ENCODE measurements at regions not wholly inside any gene's neighbourhood (a gene's known extent, or its start where the extent isn't known, plus 50 kb on each side); places are given as distances from the start of the nearest gene placed in this dataset.
"Not testable (repeated sequence)": the region's sequence is repeated elsewhere in the genome, so short reads cannot be mapped to it uniquely, and the experiment has no call there.

GRCh38 chr6:56820060-56820459, 134.8 kb upstream of the BEND6 start:
- Histone ChIP-seq H3K27me3 (ENCODE audit: control insufficient read depth in 1 of 2, insufficient read depth in 2 of 2, low read length in 2 of 2) (no peaks in the 10 kb centered on the region), H3K4me3 (ENCODE audit: low read length in 2 of 2) (no peak overlapping the region), H3K9ac (ENCODE audit: low read length in 2 of 2) (no peak overlapping the region), H3K27ac (ENCODE audit: low read length) (no peak overlapping the region), H3K9me3 (ENCODE audit: control insufficient read depth in 2 of 2, low read length in 2 of 2) (no peaks in the 10 kb centered on the region), H3K36me3 (ENCODE audit: control insufficient read depth in 2 of 2, insufficient read depth in 2 of 2, low read length in 2 of 2) (no peaks in the 10 kb centered on the region), H3K4me1 (ENCODE audit: control insufficient read depth, insufficient read depth, low read length) (no peaks in the 10 kb centered on the region)

DNA sequence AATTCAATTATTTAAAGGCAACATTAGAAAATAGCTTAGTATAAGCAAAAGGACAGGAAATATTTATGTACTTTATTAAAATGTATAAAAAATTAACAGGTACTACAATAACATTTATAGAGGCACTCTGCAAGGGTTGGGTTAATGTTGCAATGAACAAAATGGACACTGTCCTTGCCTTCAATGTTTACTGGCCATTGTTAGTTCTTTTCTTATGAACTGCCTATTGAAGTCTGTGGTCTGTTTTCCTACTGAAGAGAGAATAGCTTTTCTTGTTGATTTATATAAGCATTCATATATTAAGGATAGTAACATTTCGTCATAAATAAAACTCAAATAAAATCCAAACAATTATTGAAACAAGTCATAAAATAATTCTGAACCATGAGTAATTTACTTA, 135.3 kb upstream of the BEND6 start:
- no peak overlapping the region for H3K9ac ChIP-seq (ENCODE audit: low read length in 2 of 2)
- H3K9me3 ChIP-seq (ENCODE audit: control insufficient read depth in 2 of 2, low read length in 2 of 2): no peaks in the 10 kb centered on the region
- no peak overlapping the region for H3K27ac ChIP-seq (ENCODE audit: low read length)
- H3K4me1 ChIP-seq (ENCODE audit: control insufficient read depth, insufficient read depth, low read length): no peaks in the 10 kb centered on the region
- H3K4me3 ChIP-seq (ENCODE audit: low read length in 2 of 2): no peak overlapping the region
- H3K36me3 ChIP-seq (ENCODE audit: control insufficient read depth in 2 of 2, insufficient read depth in 2 of 2, low read length in 2 of 2): no peaks in the 10 kb centered on the region
- H3K27me3 ChIP-seq (ENCODE audit: control insufficient read depth in 1 of 2, insufficient read depth in 2 of 2, low read length in 2 of 2): no peaks in the 10 kb centered on the region

GRCh38 chr6:56816370-56816769, 138.5 kb upstream of the BEND6 start:
- no peak overlapping the region for H3K27ac ChIP-seq (ENCODE audit: low read length)
- H3K4me3 ChIP-seq (ENCODE audit: low read length in 2 of 2): no peak overlapping the region
- H3K9ac ChIP-seq (ENCODE audit: low read length in 2 of 2): no peak overlapping the region
- H3K9me3 ChIP-seq (ENCODE audit: control insufficient read depth in 2 of 2, low read length in 2 of 2): no peaks in the 10 kb centered on the region
- no peaks in the 10 kb centered on the region for H3K36me3 ChIP-seq (ENCODE audit: control insufficient read depth in 2 of 2, insufficient read depth in 2 of 2, low read length in 2 of 2)
- no peaks in the 10 kb centered on the region for H3K4me1 ChIP-seq (ENCODE audit: control insufficient read depth, insufficient read depth, low read length)
- H3K27me3 ChIP-seq (ENCODE audit: control insufficient read depth in 1 of 2, insufficient read depth in 2 of 2, low read length in 2 of 2): no peaks in the 10 kb centered on the region

- Histone ChIP-seq H3K27me3 (ENCODE audit: control insufficient read depth in 1 of 2, insufficient read depth in 2 of 2, low read length in 2 of 2) (no peaks in the 10 kb centered on the region), H3K36me3 (ENCODE audit: control insufficient read depth in 2 of 2, insufficient read depth in 2 of 2, low read length in 2 of 2) (no peaks in the 10 kb centered on the region), H3K4me1 (ENCODE audit: control insufficient read depth, insufficient read depth, low read length) (no peaks in the 10 kb centered on the region), H3K4me3 (ENCODE audit: low read length in 2 of 2) (no peak overlapping the region), H3K27ac (ENCODE audit: low read length) (no peak overlapping the region), H3K9me3 (ENCODE audit: control insufficient read depth in 2 of 2, low read length in 2 of 2) (no peaks in the 10 kb centered on the region), H3K9ac (ENCODE audit: low read length in 2 of 2) (no peak overlapping the region)
Measured at GRCh38 chr6:56815436-56815835, 139.5 kb upstream of the BEND6 start.

- Histone ChIP-seq H3K9ac (ENCODE audit: low read length in 2 of 2) (no peak overlapping the region), H3K27me3 (ENCODE audit: control insufficient read depth in 1 of 2, insufficient read depth in 2 of 2, low read length in 2 of 2) (no peaks in the 10 kb centered on the region), H3K4me1 (ENCODE audit: control insufficient read depth, insufficient read depth, low read length) (no peaks in the 10 kb centered on the region), H3K4me3 (ENCODE audit: low read length in 2 of 2) (no peak overlapping the region), H3K27ac (ENCODE audit: low read length) (no peak overlapping the region), H3K9me3 (ENCODE audit: control insufficient read depth in 2 of 2, low read length in 2 of 2) (no peaks in the 10 kb centered on the region), H3K36me3 (ENCODE audit: control insufficient read depth in 2 of 2, insufficient read depth in 2 of 2, low read length in 2 of 2) (no peaks in the 10 kb centered on the region)
Measured at GRCh38 chr6:56814802-56815201, 140.1 kb upstream of the BEND6 start.

DNA sequence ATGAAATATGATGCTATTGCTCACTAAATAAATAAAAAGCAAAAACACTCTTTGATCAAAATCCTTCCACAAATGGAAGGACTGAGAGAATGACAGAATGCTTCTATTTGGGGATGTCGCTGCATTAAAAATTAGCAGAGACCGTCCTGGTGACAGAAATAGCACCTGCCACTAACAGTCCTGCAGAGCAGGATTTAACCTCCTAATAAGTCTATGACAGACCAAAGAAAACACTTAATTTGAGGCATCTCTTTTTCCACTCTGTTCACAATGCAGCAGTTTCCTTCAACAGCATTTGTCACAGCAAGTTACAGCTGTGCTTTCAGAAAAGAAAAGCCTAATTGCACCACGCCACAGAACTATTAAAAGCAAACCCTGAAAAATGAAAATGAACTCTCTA, 140.6 kb upstream of the BEND6 start:
- Histone ChIP-seq H3K4me3 (ENCODE audit: low read length in 2 of 2) (no peak overlapping the region), H3K9ac (ENCODE audit: low read length in 2 of 2) (no peak overlapping the region), H3K27me3 (ENCODE audit: control insufficient read depth in 1 of 2, insufficient read depth in 2 of 2, low read length in 2 of 2) (no peaks in the 10 kb centered on the region), H3K27ac (ENCODE audit: low read length) (no peak overlapping the region), H3K36me3 (ENCODE audit: control insufficient read depth in 2 of 2, insufficient read depth in 2 of 2, low read length in 2 of 2) (no peaks in the 10 kb centered on the region), H3K9me3 (ENCODE audit: control insufficient read depth in 2 of 2, low read length in 2 of 2) (no peaks in the 10 kb centered on the region), H3K4me1 (ENCODE audit: control insufficient read depth, insufficient read depth, low read length) (no peaks in the 10 kb centered on the region)

- H3K27ac ChIP-seq (ENCODE audit: low read length); H3K36me3 ChIP-seq (ENCODE audit: control insufficient read depth in 2 of 2, insufficient read depth in 2 of 2, low read length in 2 of 2); H3K4me3 ChIP-seq (ENCODE audit: low read length in 2 of 2); H3K27me3 ChIP-seq (ENCODE audit: control insufficient read depth in 1 of 2, insufficient read depth in 2 of 2, low read length in 2 of 2); H3K9me3 ChIP-seq (ENCODE audit: control insufficient read depth in 2 of 2, low read length in 2 of 2); H3K4me1 ChIP-seq (ENCODE audit: control insufficient read depth, insufficient read depth, low read length); H3K9ac ChIP-seq (ENCODE audit: low read length in 2 of 2): not testable (repeated sequence)
Measured at GRCh38 chr6:56812851-56813250, 142.1 kb upstream of the BEND6 start.

DNA sequence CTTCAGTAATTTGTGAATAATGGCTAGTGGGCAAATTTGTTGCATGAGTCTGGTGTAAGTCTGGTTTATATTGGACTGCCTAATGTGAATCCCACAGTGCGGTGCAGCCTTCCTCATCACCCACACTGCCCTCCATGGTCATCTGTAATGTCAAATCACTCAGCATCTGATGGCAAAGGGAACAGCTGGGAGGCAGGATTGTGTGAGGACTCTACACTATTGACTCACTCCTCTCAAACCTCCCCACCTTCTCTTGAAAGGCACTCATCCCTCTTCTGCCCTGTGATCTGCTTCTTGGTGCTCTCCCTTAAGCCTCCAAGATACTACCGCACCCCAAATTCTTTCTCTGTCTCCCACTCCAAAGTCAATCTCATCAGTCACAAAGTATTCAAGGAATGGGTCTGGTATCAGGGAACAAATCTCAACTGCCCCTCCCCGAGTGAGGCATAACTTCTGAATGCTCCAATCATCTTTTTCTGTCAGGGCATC, 146.0 kb upstream of the BEND6 start:
- H3K27me3 ChIP-seq (ENCODE audit: control insufficient read depth in 1 of 2, insufficient read depth in 2 of 2, low read length in 2 of 2): no peaks in the 10 kb centered on the region
- H3K27ac ChIP-seq (ENCODE audit: low read length): no peak overlapping the region
- H3K4me1 ChIP-seq (ENCODE audit: control insufficient read depth, insufficient read depth, low read length): no peaks in the 10 kb centered on the region

DNA sequence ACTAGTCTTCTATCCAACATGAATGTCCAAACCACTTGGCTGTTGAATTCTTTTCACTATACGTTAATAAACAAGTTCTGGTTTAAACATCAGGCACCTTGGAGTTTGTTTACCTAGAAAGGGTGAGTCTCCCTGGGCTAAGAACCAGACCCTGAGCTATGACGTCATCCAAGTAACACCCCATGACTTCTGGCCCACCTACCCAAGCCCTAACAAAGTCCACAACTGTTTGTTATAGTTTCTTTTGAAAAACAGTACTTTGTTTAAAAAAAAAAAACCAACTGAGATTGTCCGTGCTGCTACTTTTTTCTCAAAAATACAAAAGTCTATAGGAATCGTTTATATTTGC, 146.9 kb upstream of the BEND6 start:
- Histone ChIP-seq H3K27me3 (ENCODE audit: control insufficient read depth in 1 of 2, insufficient read depth in 2 of 2, low read length in 2 of 2) (no peaks in the 10 kb centered on the region), H3K4me3 (ENCODE audit: low read length in 2 of 2) (no peak overlapping the region), H3K36me3 (ENCODE audit: control insufficient read depth in 2 of 2, insufficient read depth in 2 of 2, low read length in 2 of 2) (no peaks in the 10 kb centered on the region), H3K9ac (ENCODE audit: low read length in 2 of 2) (no peak overlapping the region), H3K9me3 (ENCODE audit: control insufficient read depth in 2 of 2, low read length in 2 of 2) (no peaks in the 10 kb centered on the region), H3K27ac (ENCODE audit: low read length) (no peak overlapping the region), H3K4me1 (ENCODE audit: control insufficient read depth, insufficient read depth, low read length) (no peaks in the 10 kb centered on the region)

More for the DNA sequence above, 146.0 kb upstream of the BEND6 start:
- H3K9me3 ChIP-seq (ENCODE audit: control insufficient read depth in 2 of 2, low read length in 2 of 2): no peaks in the 10 kb centered on the region
- H3K4me3 ChIP-seq (ENCODE audit: low read length in 2 of 2): no peak overlapping the region
- no peak overlapping the region for H3K9ac ChIP-seq (ENCODE audit: low read length in 2 of 2)
- H3K36me3 ChIP-seq (ENCODE audit: control insufficient read depth in 2 of 2, insufficient read depth in 2 of 2, low read length in 2 of 2): no peaks in the 10 kb centered on the region

DNA sequence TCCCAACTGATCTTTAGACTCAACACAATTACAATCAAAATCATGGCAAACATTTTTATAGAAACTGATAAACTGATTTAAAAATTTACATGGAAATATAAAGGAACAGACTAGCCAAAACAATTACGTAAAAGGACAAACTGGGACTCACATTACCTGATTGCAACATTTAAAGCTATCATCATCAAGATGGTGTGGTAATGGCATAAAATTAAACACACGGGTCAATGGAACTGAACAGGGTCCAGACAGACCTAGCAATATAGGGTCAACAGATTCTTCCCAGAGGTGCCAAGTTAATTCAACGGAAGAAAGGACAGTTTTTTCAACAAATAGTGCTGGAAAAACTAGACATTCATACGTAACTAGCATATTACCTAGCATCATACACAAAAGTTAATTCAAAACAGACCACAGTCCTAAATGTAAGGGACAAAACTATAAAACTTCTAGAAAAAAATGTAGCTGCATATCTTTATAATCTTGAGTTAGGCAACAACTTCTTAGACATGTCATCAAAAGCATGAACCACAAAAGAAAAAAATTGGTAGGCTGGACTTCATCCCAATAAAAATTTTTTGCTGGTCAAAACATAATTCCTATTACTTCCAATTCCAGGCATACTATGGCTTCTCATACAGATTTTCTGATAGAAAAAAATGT, 147.4 kb upstream of the BEND6 start:
- H3K27me3 ChIP-seq (ENCODE audit: control insufficient read depth in 1 of 2, insufficient read depth in 2 of 2, low read length in 2 of 2): no peaks in the 10 kb centered on the region
- H3K9me3 ChIP-seq (ENCODE audit: control insufficient read depth in 2 of 2, low read length in 2 of 2): no peaks in the 10 kb centered on the region
- no peak overlapping the region for H3K27ac ChIP-seq (ENCODE audit: low read length)
- H3K36me3 ChIP-seq (ENCODE audit: control insufficient read depth in 2 of 2, insufficient read depth in 2 of 2, low read length in 2 of 2): no peaks in the 10 kb centered on the region
- no peak overlapping the region for H3K4me3 ChIP-seq (ENCODE audit: low read length in 2 of 2)
- no peak overlapping the region for H3K9ac ChIP-seq (ENCODE audit: low read length in 2 of 2)
- H3K4me1 ChIP-seq (ENCODE audit: control insufficient read depth, insufficient read depth, low read length): no peaks in the 10 kb centered on the region

DNA sequence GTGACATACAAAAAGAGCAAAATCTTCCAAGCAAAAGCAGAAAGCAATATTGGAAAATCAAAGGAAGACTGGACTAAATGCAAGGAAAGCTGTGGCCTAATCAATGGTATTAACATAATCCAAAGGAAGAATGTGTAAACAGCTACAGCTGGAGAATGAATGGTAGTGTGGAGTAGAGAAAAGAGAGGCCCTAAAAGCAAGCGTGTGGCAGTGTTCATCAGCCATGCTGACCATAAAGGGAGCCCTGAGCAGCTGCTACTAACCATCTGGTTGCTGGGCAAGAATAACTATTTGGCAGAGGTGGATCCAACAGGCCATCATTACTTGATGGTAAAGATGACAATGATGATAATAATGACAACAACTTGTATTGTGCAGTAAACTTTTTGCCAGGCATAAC, 148.5 kb upstream of the BEND6 start:
- Histone ChIP-seq H3K27me3 (ENCODE audit: control insufficient read depth in 1 of 2, insufficient read depth in 2 of 2, low read length in 2 of 2) (no peaks in the 10 kb centered on the region), H3K36me3 (ENCODE audit: control insufficient read depth in 2 of 2, insufficient read depth in 2 of 2, low read length in 2 of 2) (no peaks in the 10 kb centered on the region), H3K27ac (ENCODE audit: low read length) (no peak overlapping the region), H3K9me3 (ENCODE audit: control insufficient read depth in 2 of 2, low read length in 2 of 2) (no peaks in the 10 kb centered on the region), H3K4me1 (ENCODE audit: control insufficient read depth, insufficient read depth, low read length) (no peaks in the 10 kb centered on the region), H3K9ac (ENCODE audit: low read length in 2 of 2) (no peak overlapping the region), H3K4me3 (ENCODE audit: low read length in 2 of 2) (no peak overlapping the region)

Measured in stomach smooth muscle (tissue), 2 donors.